Panc1 (cell line): ENCODE measurements at regions not wholly inside any gene's neighbourhood (a gene's known extent, or its start where the extent isn't known, plus 50 kb on each side); places are given as distances from the start of the nearest gene placed in this dataset.

Experiments
- CTCF ChIP-seq: fragments of 450-650 bp; IDR thresholded peaks from 2 replicates; pipeline ENCODE4 v1.5.1; 2017; ENCODE audit warnings: mild to moderate bottlenecking
- TCF7L2 ChIP-seq: IDR thresholded peaks from 2 replicates; pipeline ENCODE4 v1.6.1; 2011; ENCODE audit warnings: mild to moderate bottlenecking, low read depth, low read length, inconsistent platforms

- TF ChIP-seq CTCF (no peak), TCF7L2 (no peak)
These were observed 227.5 kb upstream of the STK26 start for GRCh38 chrX:131795442-131796229.
